ENCODE measurements at regions not wholly inside any gene's neighbourhood (a gene's known extent, or its start where the extent isn't known, plus 50 kb on each side); places are given as distances from the start of the nearest gene placed in this dataset.

DNA sequence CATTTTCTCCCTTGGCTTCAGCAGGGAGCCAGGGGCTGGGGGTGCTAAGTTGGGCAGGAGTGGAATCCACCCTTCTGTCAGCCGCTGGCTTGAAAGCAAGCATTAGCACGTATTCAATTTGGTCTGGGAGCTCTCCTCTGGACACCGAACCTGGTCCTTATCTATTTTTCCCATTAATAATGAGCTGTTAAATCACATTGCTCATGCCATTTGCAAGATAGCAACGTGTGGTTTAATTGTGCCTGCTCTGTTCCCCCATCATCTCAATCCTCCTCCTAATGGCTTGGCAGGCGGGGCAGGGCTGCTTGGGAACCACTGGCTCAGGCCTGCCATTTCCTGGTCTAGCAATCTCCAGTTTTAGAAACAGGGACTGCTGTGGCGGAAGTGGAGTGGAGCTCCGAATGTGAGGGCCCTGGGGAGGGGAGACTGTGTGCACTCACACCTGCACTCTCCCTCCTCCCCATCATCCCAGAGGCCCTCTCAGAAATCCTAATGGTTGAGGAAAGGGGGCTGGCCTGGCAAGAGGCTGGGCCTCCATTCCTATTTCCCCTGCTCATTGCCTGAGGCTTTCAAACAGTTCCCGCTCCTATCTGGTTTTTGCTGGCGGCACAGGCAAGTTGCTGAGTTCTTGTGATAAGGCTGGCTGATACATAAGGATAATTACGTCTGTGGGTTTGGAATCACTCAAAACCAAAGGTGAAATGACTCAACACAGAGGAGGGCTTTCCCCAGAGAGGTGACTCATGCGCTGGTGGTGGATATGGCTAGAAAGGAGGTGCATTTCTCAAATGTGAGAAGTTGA lies 201.2 kb upstream of the E2F8 start:
- no peak overlapping the region for H3K4me3 Mint-ChIP-seq (ENCODE audit: unreplicated experiment)
- Histone ChIP-seq H3K27me3 (ENCODE audit: insufficient read depth, low read length) (peaks cover 9% of the 10 kb centered on the region), H3K4me3 (ENCODE audit: insufficient read depth, low read depth, low read length) (no peak overlapping the region), H3K36me3 (ENCODE audit: insufficient read depth, low read length) (no peaks in the 10 kb centered on the region), H3K4me1 (ENCODE audit: insufficient read depth, low read length) (peaks cover 20% of the 10 kb centered on the region), H3K27ac (ENCODE audit: low read depth, low read length) (peak overlapping the region; percentile 65), H3K4me2 (ENCODE audit: low read length) (peak overlapping the region; percentile 76), H3K9ac (ENCODE audit: low read length) (peak overlapping the region; percentile 57), H2AFZ (ENCODE audit: low read depth, low read length) (peak overlapping the region; percentile 31), H4K20me1 (ENCODE audit: insufficient read depth, low read length) (no peaks in the 10 kb centered on the region), H3K9me3 (ENCODE audit: insufficient read depth, low read depth, low read length) (no peaks in the 10 kb centered on the region), H3K79me2 (ENCODE audit: insufficient read depth, low read length) (no peaks in the 10 kb centered on the region)
- H3K4me1 Mint-ChIP-seq (ENCODE audit: low read depth, unreplicated experiment) = peaks cover 16% of the 10 kb centered on the region
- TF ChIP-seq EZH2 (IDR thresholded peaks at IDR 0.05; ENCODE audit: insufficient read depth, low read length) = no peak
- TF ChIP-seq, protein P1, sequence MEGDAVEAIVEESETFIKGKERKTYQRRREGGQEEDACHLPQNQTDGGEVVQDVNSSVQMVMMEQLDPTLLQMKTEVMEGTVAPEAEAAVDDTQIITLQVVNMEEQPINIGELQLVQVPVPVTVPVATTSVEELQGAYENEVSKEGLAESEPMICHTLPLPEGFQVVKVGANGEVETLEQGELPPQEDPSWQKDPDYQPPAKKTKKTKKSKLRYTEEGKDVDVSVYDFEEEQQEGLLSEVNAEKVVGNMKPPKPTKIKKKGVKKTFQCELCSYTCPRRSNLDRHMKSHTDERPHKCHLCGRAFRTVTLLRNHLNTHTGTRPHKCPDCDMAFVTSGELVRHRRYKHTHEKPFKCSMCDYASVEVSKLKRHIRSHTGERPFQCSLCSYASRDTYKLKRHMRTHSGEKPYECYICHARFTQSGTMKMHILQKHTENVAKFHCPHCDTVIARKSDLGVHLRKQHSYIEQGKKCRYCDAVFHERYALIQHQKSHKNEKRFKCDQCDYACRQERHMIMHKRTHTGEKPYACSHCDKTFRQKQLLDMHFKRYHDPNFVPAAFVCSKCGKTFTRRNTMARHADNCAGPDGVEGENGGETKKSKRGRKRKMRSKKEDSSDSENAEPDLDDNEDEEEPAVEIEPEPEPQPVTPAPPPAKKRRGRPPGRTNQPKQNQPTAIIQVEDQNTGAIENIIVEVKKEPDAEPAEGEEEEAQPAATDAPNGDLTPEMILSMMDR (IDR thresholded peaks at IDR 0.05; ENCODE audit: insufficient read depth, low read depth, low read length) = no peak
- FAIRE-seq (peak; percentile 73), DNase-seq (ENCODE audit: low read depth) (peak; percentile 98)
- peak overlapping the region; percentile 78 for H3K27ac Mint-ChIP-seq (ENCODE audit: unreplicated experiment)
- peaks cover 3% of the 10 kb centered on the region for H3K9me3 Mint-ChIP-seq (ENCODE audit: unreplicated experiment)
- no peaks in the 10 kb centered on the region for H3K36me3 Mint-ChIP-seq (ENCODE audit: low read depth, unreplicated experiment)
- H3K27me3 Mint-ChIP-seq (ENCODE audit: low read depth, unreplicated experiment) = peaks cover 15% of the 10 kb centered on the region

DNA sequence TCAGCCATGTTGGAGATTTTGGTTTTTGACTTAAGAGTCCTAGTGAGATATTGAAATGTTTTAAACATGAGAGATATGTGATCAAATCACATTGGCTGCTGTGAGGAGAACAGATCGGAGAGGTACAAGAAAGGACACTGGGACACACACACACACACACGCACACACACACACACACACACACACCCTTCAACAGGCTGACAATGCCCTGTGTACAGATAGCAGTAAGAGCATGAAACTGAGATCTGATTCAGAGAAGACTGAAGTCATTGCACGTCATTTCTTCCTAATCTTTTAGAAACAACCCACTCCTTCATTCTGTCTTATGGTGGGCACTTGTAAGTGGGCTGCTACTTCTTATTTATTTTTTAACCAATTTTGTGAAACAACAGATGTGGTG lies 200.5 kb upstream of the E2F8 start:
- H3K36me3 ChIP-seq (ENCODE audit: insufficient read depth, low read length) = no peaks in the 10 kb centered on the region
- H3K9me3 ChIP-seq (ENCODE audit: insufficient read depth, low read depth, low read length) = no peaks in the 10 kb centered on the region
- no peak for TF ChIP-seq EZH2 (IDR thresholded peaks at IDR 0.05; ENCODE audit: insufficient read depth, low read length)
- TF ChIP-seq, protein P1 (IDR thresholded peaks at IDR 0.05; ENCODE audit: insufficient read depth, low read depth, low read length) = no peak
- peaks cover 11% of the 10 kb centered on the region for H3K27me3 Mint-ChIP-seq (ENCODE audit: low read depth, unreplicated experiment)
- H2AFZ ChIP-seq (ENCODE audit: low read depth, low read length) = no peak overlapping the region
- peaks cover 8% of the 10 kb centered on the region for H3K27me3 ChIP-seq (ENCODE audit: insufficient read depth, low read length)
- H3K4me1 Mint-ChIP-seq (ENCODE audit: low read depth, unreplicated experiment) = peaks cover 16% of the 10 kb centered on the region
- DNase-seq (ENCODE audit: low read depth) = no peak
- no peak overlapping the region for H3K27ac Mint-ChIP-seq (ENCODE audit: unreplicated experiment)
- no peak overlapping the region for H3K9ac ChIP-seq (ENCODE audit: low read length)
- no peaks in the 10 kb centered on the region for H3K36me3 Mint-ChIP-seq (ENCODE audit: low read depth, unreplicated experiment)
- no peaks in the 10 kb centered on the region for H4K20me1 ChIP-seq (ENCODE audit: insufficient read depth, low read length)
- no peak overlapping the region for H3K4me3 Mint-ChIP-seq (ENCODE audit: unreplicated experiment)
- H3K27ac ChIP-seq (ENCODE audit: low read depth, low read length) = no peak overlapping the region
- H3K79me2 ChIP-seq (ENCODE audit: insufficient read depth, low read length) = no peaks in the 10 kb centered on the region
- H3K4me1 ChIP-seq (ENCODE audit: insufficient read depth, low read length) = peaks cover 20% of the 10 kb centered on the region
- no peak overlapping the region for H3K4me2 ChIP-seq (ENCODE audit: low read length)
- no peak overlapping the region for H3K4me3 ChIP-seq (ENCODE audit: insufficient read depth, low read depth, low read length)
- no peak for FAIRE-seq
- H3K9me3 Mint-ChIP-seq (ENCODE audit: unreplicated experiment) = peaks cover 3% of the 10 kb centered on the region

DNA sequence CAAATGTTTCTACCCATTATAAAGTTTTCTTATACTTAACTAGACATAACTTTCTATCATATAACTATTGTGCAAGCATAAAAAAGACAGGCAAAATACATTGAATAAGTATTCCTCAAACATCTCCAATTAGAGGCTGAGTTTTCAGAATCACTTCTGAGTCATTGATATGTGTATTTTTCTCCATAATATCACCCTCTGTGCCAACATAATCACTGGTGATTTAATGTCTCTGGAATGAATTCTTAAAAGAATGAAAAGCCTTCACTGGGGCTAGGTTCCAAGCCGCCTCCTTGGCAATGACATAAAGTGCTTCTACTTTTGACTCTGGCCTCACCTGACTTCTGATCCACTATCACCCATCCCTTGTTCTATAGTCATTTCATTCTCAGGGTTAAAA lies 197.0 kb upstream of the E2F8 start:
- Mint-ChIP-seq H3K36me3 (ENCODE audit: low read depth, unreplicated experiment) (no peaks in the 10 kb centered on the region), H3K27ac (ENCODE audit: unreplicated experiment) (no peak overlapping the region), H3K4me3 (ENCODE audit: unreplicated experiment) (no peak overlapping the region), H3K27me3 (ENCODE audit: low read depth, unreplicated experiment) (peaks cover 4% of the 10 kb centered on the region), H3K4me1 (ENCODE audit: low read depth, unreplicated experiment) (peaks cover 16% of the 10 kb centered on the region), H3K9me3 (ENCODE audit: unreplicated experiment) (no peaks in the 10 kb centered on the region)
- Histone ChIP-seq H2AFZ (ENCODE audit: low read depth, low read length) (no peak overlapping the region), H3K27ac (ENCODE audit: low read depth, low read length) (no peak overlapping the region), H3K9ac (ENCODE audit: low read length) (no peak overlapping the region), H3K4me1 (ENCODE audit: insufficient read depth, low read length) (peaks cover 20% of the 10 kb centered on the region), H3K4me2 (ENCODE audit: low read length) (no peak overlapping the region), H3K9me3 (ENCODE audit: insufficient read depth, low read depth, low read length) (no peaks in the 10 kb centered on the region), H3K36me3 (ENCODE audit: insufficient read depth, low read length) (no peaks in the 10 kb centered on the region), H3K4me3 (ENCODE audit: insufficient read depth, low read depth, low read length) (no peak overlapping the region), H4K20me1 (ENCODE audit: insufficient read depth, low read length) (no peaks in the 10 kb centered on the region), H3K27me3 (ENCODE audit: insufficient read depth, low read length) (peaks cover 3% of the 10 kb centered on the region), H3K79me2 (ENCODE audit: insufficient read depth, low read length) (no peaks in the 10 kb centered on the region)
- peak; percentile 82 for DNase-seq (ENCODE audit: low read depth)
- FAIRE-seq = no peak
- TF ChIP-seq EZH2 (IDR thresholded peaks at IDR 0.05; ENCODE audit: insufficient read depth, low read length) = no peak
- TF ChIP-seq, protein P1 (IDR thresholded peaks at IDR 0.05; ENCODE audit: insufficient read depth, low read depth, low read length) = no peak
